DMS79 (cell line): ENCODE measurements at regions not wholly inside any gene's neighbourhood (a gene's known extent, or its start where the extent isn't known, plus 50 kb on each side); places are given as distances from the start of the nearest gene placed in this dataset.

Source experiments
- DNase-seq: peaks from one replicate; lab custom pipeline; 2025; lab: John Stamatoyannopoulos, UW

DNA sequence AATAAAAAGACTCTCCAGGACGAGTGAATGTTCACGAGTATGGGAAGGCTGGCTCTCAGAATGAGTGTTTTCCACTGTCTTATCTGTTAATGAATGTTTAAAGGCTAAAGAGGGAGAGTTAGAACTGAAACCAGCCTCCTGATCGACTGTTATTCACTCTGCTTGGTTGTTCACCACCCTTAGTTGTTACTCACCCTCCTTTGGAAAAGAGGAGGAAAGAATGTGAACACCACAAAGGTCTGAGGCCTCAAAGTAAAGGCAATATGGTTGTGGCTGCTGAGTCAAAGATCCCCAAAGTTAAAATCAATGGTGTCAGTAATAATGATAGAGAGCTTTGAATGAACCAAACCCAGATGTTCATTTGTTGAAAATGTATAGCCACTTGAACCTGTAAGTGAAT is 1793.2 kb upstream of the PCDH20 start:
- no peak for DNase-seq

DNA sequence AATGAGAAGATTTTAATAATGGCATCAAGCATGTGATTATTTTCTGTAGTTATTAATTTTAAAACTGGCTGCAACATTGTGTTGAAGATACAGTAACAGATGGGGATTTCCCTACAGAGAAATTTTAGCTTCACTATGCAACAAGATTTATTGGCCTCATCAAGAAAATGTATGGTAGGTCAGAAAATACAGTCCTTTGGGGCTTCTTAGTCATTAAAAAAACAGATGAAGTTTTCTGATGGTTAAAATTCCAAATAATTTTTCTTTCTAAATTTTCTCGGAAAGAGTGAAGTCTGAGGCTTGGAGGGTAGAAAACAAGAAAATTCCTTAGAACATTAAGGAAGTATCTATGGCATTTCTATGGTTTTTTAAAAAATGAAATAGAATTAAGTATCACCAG is 1790.8 kb upstream of the PCDH20 start:
- no peak for DNase-seq

DNA sequence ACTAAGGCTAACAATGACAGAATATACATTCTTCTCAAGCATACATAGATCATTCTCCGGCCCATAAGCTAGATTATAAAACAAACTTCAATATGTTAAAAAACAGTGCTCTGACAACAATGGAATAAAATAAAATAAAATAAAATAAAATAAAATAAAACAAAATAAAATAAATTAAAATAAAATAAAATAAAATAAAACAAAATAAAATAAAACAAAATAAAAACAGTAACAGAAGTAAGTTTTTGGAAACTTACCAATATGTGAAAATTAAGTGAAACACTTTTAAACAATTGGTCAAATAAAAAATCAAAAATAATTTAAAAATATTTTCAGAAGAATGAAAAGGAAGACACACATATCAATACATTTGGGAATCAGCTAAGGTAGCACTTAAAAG is 1785.8 kb upstream of the PCDH20 start:
- no peak for DNase-seq

DNA sequence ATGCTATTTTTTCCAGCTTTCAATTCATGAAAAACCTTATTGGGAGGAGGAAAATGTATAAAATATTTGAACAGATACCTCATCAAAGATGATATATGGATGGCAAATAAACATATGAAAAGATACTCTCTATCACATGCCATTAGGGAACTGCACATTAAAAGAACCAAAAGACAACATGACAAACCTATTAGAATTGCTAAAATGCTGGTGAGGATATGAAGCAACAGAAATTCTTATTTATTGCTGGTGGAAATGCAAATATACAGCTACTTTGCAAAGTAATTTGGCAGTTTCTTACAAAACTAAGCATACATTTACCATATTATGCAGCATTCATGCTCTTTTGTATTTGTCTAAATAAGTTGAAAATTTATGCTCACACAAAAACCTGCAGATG is 1783.9 kb upstream of the PCDH20 start:
- DNase-seq, result no peak

DNA sequence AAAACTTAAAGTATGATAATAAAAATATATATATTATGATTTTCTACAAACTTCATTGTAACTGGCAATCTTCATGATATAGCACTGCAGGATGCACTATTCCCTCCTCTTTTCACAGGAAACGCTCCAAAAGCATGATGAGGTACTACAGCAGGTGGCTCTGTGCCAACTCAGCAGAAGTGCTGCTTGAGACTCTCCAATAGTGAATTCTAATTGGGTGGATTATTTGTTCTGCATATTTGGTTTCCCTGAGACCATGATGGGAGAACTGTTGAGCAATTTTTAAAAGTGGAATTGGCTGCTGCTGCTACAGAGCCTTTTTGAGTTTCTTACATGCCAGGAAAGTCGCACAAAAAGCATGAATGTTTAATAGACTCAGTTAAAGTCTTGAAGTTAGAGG is 1782.4 kb upstream of the PCDH20 start:
- no peak for DNase-seq

DNA sequence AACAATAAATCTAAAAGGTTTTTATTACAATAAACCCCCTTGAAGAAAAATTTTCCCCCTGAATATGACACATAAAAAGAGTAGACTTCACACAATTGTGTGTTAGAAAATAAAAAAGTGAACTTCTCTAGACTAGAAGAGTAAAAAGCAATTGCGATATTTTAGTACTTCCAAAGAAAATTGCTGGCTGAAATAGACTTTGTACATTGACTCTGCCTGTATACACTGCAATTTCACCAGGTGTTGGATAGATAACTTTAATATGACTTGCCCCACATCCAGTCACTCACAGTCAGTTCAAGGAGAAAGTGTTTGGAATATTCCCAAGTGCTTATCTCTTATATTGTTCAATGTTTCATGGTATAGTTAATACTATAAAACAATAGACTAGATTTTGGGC is 1780.1 kb upstream of the PCDH20 start:
- no peak for DNase-seq

DNA sequence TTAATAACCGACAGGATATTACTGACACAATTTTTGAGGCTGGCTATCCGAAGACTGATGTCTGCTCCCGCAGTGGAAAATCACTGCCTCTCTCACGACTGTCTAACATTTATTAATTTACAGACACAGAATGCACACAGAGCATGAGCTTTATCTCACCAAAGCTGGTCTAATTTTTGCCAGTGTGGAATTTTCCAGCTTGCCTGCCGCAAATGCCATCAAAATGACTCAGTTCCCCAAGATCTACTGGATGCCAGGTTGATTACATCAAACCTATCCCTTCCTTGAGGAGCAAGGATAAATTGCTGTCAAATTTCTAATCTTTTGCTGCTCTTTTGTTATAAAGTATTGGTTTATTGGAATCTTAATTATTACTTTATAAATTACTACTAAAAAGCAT is 1775.1 kb upstream of the PCDH20 start:
- no peak for DNase-seq

DNA sequence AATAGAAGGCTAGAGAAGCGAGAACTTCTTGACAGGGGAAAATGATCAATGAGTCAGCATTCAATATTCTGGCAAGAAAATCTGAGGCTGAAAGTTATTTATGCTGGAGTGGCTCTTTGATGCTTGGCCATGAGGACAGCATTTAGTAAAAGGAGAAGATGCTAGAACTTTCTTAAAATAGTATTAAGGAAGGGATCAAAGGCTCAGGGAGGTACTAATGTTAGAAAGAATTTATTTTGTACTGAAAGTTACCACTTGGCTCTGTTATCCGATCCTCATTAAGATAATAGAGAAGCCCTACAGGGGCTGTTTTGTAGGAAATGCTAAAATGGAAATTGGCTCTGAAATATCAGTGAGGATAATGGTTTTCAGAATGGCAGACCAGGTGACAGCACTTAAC is 1774.6 kb upstream of the PCDH20 start:
- DNase-seq, result no peak

DNA sequence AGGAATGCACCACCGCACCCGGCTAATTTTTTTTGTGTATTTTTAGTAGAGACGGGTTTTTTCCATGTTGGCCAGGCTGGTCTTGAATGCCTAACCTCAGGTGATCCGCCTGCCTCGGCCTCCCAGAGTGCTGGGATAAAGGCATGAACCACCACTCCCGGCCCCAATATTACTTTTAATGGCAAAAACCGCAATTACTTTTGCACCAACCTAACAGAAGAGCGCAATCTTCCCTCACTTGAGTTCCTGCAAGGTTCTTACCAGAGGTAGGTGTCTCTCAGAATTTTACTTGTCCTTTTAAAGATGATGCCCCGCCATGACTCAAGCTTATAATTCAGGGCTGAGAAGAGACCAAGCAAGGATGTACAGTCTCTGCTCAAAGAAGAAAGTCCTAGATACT is 1774.1 kb upstream of the PCDH20 start:
- no peak for DNase-seq

DNA sequence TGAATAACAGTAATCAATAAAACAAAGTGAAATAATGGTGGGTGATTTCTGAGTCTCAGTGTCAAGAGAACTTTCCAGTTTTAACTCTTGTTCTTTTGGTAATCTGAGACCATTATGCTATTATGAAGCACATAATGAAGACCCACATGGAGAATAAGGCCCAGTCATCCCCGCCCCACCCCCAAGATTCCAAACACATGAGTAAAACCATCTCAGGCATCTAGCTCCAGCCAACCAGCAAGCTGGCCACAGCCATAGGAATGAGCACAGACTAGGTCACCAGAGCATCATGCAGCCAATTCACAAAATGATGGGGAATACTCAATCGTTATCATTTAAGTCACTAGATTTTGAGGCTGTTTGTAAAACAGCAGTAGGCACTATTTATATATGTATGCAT is 1769.0 kb upstream of the PCDH20 start:
- no peak for DNase-seq

DNA sequence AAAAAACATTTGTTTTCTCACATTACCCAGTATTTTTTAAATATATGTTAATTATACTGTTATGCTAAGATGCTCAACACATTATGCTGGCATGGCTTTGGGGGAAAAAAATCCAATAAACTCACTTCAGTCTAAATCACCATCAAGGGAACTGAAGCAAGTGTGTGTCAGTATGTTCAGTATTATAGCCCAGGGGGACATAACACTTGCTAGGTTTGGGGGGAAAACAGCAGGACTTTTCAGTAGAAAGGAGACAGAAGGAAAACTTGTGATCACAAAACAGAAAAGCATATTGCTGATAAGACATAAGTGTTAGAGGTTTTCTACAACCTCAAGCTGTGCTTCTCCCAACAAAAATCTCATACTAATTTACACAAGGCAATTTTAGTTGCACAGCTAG is 1759.9 kb upstream of the PCDH20 start:
- no peak for DNase-seq

DNA sequence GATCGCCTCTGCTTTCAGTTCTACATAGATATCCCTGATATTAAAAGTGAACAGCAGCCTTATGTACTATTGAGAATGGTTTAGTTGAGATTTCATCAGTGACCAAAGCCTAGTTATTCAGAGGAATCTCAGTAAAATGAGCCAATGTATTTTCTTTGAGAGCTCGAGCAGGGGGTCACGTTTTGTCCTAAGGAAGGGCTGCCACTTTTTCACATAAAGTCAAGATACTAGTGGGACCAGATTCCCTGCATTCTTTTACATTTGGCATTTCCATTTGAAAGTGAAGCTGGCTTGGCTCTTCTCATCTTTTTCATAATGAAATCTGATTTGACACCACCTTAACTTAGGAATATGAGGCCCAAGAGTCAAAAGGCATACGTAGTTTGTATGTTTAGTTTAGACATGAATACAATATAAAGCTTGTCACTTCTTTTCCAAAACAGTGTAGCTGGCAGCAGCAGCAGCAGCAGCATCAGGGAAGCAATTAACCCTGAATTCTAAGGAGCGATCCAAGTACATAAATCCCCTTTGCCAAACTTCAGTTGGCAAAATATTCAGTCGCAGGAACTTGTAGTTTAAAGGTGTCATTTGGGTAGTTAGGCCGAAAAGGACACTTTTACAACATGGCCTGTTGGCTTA is 1752.2 kb upstream of the PCDH20 start:
- no peak for DNase-seq

DNA sequence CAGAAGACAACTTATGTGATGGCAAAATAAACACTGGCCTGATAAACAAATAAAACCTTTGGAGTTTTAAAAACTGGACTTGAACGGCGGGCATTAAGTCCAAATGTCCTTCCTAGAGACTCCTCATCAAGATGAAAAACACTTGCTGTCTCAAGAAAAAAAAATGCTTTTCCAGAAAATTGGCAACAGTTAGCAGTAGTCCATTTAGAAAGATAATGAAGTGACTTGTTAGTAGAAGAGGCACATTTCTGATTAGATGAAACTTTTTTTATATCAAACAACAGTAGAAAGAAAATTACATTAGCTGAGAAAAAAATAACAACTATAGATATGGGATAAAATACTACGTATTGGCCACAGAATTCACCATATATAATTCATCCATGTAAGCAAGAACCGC is 1750.7 kb upstream of the PCDH20 start:
- DNase-seq, result no peak

DNA sequence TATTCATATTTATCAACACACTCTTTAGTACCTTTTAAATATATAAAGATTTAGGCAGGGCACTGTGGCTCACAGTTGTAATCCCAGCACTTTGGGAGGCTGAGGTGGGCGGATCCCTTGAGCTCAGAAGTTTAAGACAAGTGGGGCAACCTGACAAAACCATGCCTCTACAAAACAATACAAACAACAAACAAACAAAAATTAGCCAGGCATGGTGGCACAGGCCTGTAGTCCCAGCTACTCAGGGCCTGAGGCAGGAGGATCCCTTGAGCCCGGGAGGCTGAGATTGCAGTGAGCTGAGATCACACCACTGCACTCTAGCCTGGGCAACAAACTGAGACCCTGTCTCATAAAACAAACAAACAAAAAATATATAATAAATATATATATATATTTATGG is 1748.3 kb upstream of the PCDH20 start:
- DNase-seq, result no peak

DNA sequence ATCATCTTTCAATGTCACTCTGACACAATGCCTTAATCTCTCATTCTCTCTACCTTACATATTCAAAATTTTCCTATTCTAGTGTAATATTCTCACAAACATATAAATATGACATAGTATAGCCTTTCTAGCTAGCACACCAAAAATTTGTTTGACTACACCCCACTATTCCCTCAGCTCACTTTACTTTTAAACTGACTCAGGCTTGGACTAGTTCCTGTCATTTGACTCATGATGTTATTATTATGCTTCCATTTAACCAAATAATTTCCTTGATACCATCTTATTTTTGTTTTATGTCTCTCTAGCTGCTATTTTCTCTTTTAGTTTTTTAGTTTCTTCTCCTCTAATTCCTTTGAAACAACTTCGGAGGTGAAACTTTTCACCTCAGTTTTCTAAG is 1745.6 kb upstream of the PCDH20 start:
- no peak for DNase-seq

DNA sequence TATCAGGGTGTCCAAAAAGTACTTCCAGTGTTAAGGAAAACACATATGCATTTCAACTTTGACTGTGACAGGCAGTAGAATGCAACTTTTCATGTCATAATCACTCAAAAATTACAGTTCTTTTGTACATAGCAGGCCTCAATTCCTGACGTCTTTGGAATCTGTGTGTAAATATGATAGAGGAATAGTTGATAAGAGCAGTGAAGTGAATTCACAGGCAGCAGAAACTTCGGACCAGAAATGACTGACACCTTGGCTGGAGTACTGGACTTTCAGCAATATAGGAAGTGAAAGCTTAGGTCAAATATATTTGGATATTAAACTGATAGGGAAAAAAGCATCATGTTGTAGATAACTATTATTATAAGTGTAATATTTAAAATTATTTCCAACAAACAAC is 1741.2 kb upstream of the PCDH20 start:
- DNase-seq, result no peak

DNA sequence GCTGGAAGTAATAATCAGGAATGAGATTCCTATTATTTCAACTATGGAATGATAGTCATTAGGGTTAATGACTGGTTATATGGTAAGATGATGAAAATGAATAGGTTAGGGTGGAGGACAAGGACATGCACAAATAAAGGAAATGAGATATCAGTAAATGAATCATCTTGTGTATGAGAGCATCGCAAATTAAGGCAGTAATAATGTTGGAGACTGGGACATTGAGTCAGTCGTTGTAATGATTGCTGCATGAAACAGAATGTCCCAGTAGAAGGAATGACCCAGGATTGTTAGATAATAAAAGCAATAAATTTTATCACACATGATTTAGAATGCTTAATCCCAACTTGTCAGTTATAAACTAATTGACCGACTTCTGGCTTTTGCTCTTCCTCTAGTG is 1733.7 kb upstream of the PCDH20 start:
- DNase-seq, result no peak

DNA sequence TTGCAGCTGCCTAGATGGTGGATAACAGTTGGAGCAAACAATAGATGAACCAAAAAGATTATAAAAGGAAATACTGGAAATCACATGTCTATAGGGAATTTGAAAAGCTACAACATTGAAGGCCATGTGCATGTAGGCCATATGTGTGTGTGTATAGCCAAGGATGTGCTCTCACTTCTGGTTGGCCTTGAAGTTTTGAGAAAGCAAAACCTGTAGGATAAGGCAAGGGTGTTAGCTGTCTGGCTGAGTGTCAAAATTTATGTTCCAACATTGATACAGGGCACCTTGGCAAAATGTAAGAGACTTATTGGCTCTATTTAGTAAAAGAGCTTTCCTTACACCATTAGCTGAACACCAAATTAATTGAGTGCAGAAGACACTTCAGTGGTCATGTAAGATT is 1723.6 kb upstream of the PCDH20 start:
- DNase-seq, result no peak

DNA sequence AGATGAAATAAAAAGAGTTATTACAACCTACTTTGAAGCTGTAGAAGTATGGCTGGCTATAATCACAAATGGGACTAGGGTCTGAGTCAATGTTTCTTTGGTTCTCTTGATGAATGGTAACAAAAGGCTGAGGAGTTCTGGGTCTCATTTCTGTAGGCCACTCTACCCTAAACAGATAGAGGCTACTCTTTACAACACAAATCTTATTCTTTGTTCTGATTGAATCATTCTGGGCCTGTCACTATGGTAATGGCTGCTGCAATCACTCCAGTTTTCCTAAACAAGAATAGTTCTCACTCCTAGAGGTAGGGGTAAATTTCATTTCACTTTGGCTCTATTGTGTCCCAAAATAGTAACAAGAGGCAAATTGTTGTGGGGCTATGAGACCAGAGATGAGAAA is 1714.3 kb upstream of the PCDH20 start:
- DNase-seq, result no peak

DNA sequence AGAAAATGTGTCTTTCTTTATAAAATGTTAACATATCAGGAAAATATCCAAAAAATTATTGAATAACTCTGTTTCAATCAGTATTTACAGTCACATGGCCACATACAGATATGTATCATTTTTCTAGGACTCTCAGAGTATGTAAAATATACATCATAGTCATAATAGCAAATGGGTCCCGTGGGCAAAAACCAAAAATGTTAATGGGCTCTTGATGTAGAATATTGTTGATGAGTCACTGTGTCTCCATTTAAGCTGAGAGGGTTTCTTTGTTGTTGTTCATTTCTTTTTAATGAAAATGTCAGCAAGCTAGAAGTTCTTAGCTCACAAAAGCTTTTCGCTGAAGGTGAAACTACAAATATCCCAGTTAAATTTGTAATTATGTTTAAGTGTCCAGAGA is 1713.1 kb upstream of the PCDH20 start:
- DNase-seq, result no peak

DNA sequence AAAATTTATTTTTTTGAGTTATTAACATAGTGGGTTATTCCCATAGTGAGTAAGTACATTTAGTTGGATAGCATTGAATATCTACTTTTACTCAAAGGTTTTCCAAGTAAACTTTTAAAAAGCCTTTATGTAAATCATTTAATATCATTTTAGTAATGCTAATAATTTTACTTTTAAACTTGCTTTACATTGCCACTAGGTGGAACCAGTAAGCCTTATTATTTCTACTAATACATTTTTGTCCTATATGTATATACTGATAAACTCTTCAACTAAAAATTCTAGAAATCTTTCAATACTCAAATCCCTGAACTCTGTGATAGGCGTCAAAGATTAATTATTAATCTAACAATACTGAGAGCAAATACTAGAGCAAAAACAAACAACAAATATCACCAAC is 1709.2 kb upstream of the PCDH20 start:
- no peak for DNase-seq

DNA sequence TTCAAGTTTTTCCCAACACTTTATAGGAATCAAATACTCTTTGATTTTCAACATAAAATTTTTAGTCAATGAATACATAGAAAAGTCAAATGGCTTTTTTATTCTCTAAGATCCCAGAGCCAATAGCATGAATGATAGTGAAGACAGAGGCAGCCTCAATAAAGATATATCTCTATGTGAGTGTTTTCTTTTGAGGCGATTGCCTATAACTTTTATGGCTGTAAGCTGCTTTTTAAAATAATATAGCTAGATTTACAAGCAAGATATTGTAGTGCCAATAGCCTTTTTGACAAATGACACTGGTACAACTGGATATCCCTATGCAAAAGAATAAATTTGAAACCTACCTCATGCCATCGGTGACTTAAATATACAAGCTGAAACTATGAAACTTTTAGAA is 1705.2 kb upstream of the PCDH20 start:
- no peak for DNase-seq

DNA sequence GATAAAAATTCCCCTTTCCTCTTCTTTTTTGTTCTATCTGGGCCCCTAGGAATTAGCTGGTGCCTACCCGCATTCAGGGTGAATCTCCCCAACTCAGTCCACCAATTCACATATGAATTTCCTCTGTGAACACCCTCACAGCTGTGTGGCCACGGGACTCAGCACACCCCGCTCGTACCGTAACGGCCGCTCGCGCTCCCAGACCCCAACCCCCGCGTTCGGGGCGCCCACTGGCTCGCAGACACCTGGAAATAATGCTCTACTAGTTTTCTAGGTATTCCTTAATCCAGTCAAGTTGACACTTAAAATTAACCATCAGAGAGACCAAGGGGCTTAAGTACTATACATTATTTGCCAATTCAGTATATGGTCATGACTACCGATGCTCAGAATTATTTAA is 1702.1 kb upstream of the PCDH20 start:
- no peak for DNase-seq

DNA sequence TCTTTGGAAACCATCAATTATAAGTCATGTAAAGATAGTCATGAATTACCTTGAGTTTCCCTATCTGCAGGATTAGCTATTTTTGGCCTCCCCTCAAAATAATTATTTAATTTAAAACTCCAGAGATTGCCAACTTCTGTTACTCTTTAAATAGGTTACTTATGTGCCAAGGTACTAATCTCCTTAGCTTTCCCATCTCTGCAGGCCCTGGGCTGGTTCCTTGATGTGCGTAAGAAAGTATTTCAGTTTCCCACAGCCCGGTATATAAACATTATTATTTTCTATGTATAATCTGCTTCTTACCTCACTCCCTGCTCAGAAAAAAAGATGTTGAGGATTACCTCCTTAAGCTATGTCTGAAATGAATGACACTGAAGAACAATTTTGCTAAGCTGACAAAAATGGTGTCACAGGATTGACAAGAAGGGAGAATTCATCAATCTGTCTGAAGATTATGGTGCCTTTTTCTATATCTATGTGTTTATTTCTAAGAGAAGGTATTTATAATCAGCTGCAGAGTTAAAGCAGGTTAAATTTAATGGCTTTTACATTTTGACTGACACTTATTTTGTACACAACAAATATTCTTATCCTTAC is 1697.2 kb upstream of the PCDH20 start:
- DNase-seq, result no peak

DNA sequence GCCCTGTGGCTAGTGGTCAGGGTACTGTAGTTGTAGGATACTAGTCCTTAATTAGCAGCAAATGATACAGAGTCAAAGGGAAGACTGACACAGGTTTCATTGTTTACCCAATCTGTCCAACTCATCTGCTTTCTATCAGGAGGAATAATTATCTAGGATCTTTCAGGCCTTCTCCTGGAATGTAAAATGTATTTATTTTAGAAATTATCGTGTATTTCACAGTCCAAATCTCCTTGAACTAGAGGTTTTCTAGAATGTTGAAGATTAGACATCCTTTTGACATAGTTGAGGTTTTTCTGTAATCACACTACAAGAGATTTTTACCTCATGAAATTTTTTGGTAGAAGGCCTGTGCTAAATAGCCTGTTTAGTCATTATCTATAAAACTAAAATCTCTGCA is 1694.8 kb upstream of the PCDH20 start:
- no peak for DNase-seq
